H9 (cell line): ENCODE measurements at regions not wholly inside any gene's neighbourhood (a gene's known extent, or its start where the extent isn't known, plus 50 kb on each side); places are given as distances from the start of the nearest gene placed in this dataset.

ENCODE experiments used
- DNase-seq: peaks from one replicate; pipeline ENCODE4 v3.0.0-alpha.2; 2017
- H2AFZ ChIP-seq: one replicate; pipeline ENCODE4 v1.6.1; 2013; ENCODE audit warnings: mild to moderate bottlenecking, low read length, control low read depth, moderate library complexity
- H2AK5ac ChIP-seq: 2 replicates; pipeline ENCODE4 v1.6.1; 2013; ENCODE audit warnings: low read length, control low read depth, mixed read lengths; ENCODE audit not compliant: insufficient read length
- H2BK120ac ChIP-seq: one replicate; pipeline ENCODE4 v1.6.1; 2013; ENCODE audit warnings: low read depth, mild to moderate bottlenecking, low read length, control low read depth, inconsistent platforms; ENCODE audit not compliant: poor library complexity, severe bottlenecking
- H2BK12ac ChIP-seq: 2 replicates; pipeline ENCODE4 v1.6.1; 2013; ENCODE audit warnings: low read length, control low read depth, mixed read lengths, low read depth; ENCODE audit not compliant: insufficient read length
- H2BK15ac ChIP-seq: 2 replicates; pipeline ENCODE4 v1.6.1; 2013; ENCODE audit warnings: low read depth, low read length, control low read depth
- H2BK20ac ChIP-seq: one replicate; pipeline ENCODE4 v1.6.1; 2013; ENCODE audit warnings: low read depth, mild to moderate bottlenecking, low read length, control low read depth, inconsistent platforms; ENCODE audit not compliant: poor library complexity, severe bottlenecking
- H2BK5ac ChIP-seq: 2 replicates; pipeline ENCODE4 v1.6.1; 2013; ENCODE audit warnings: low read length, control low read depth, mixed read lengths; ENCODE audit not compliant: insufficient read length
- H3K14ac ChIP-seq: 2 replicates; pipeline ENCODE4 v1.6.1; 2013; ENCODE audit warnings: low read length, control low read depth; ENCODE audit not compliant: insufficient read depth
- H3K18ac ChIP-seq: 2 replicates; pipeline ENCODE4 v1.6.1; 2013; ENCODE audit warnings: low read depth, mild to moderate bottlenecking, mixed read lengths, low read length, control low read depth; ENCODE audit not compliant: insufficient read length
- H3K23ac ChIP-seq: 2 replicates; pipeline ENCODE4 v1.6.1; 2013; ENCODE audit warnings: low read length, control low read depth, mixed read lengths, low read depth; ENCODE audit not compliant: insufficient read length
- H3K23me2 ChIP-seq: 2 replicates; pipeline ENCODE4 v1.6.1; 2013; ENCODE audit warnings: low read depth, mild to moderate bottlenecking, mixed read lengths, low read length, control low read depth; ENCODE audit not compliant: insufficient read length, poor library complexity, severe bottlenecking
- H3K27ac ChIP-seq: 2 replicates; pipeline ENCODE4 v1.5.1; 2013; ENCODE audit warnings: low read length, control low read depth, mixed read lengths, low read depth; ENCODE audit not compliant: insufficient read length
- H3K27me3 ChIP-seq: 2 replicates; pipeline ENCODE4 v1.6.1; 2013; ENCODE audit warnings: low read length, control low read depth, inconsistent platforms; ENCODE audit not compliant: insufficient read depth
- H3K4ac ChIP-seq: 2 replicates; pipeline ENCODE4 v1.6.1; 2013; ENCODE audit warnings: low read depth, mild to moderate bottlenecking, control low read depth, inconsistent platforms, low read length, moderate library complexity
- H3K4me1 ChIP-seq: 2 replicates; pipeline ENCODE4 v1.6.1; 2013; ENCODE audit warnings: low read length, control low read depth, inconsistent platforms; ENCODE audit not compliant: insufficient read depth
- H3K4me2 ChIP-seq: 2 replicates; pipeline ENCODE4 v1.6.1; 2013; ENCODE audit warnings: low read length, control low read depth, mixed read lengths; ENCODE audit not compliant: insufficient read length, insufficient read depth
- H3K56ac ChIP-seq: 2 replicates; pipeline ENCODE4 v1.6.1; 2013; ENCODE audit warnings: low read depth, mild to moderate bottlenecking, mixed read lengths, low read length, control low read depth; ENCODE audit not compliant: insufficient read length
- H3K79me1 ChIP-seq: 2 replicates; pipeline ENCODE4 v1.6.1; 2013; ENCODE audit warnings: low read depth, mild to moderate bottlenecking, moderate library complexity, low read length, control low read depth, inconsistent platforms; ENCODE audit not compliant: insufficient read depth, poor library complexity, severe bottlenecking
- H3K79me2 ChIP-seq: 2 replicates; pipeline ENCODE4 v1.6.1; 2013; ENCODE audit warnings: low read length, control low read depth, inconsistent platforms; ENCODE audit not compliant: insufficient read depth
- H3K9ac ChIP-seq: 2 replicates; pipeline ENCODE4 v1.6.1; 2013; ENCODE audit warnings: low read length, control low read depth, mixed read lengths; ENCODE audit not compliant: insufficient read length; ENCODE audit errors: extremely low read depth
- H3K9me3 ChIP-seq: one replicate; pipeline ENCODE4 v1.6.1; 2013; ENCODE audit warnings: low read depth, low read length, inconsistent platforms; ENCODE audit not compliant: control insufficient read depth
- H3T11ph ChIP-seq: one replicate; pipeline ENCODE4 v1.6.1; 2013; ENCODE audit warnings: mild to moderate bottlenecking, low read length, control low read depth, inconsistent platforms
- H4K20me1 ChIP-seq: one replicate; pipeline ENCODE4 v1.6.1; 2013; ENCODE audit not compliant: control insufficient read depth, insufficient read length, insufficient read depth
- H4K5ac ChIP-seq: 2 replicates; pipeline ENCODE4 v1.6.1; 2013; ENCODE audit warnings: low read depth, mild to moderate bottlenecking, mixed read lengths, low read length, control low read depth; ENCODE audit not compliant: insufficient read length
- H4K8ac ChIP-seq: replicated peaks from 2 replicates; pipeline ENCODE4 v1.6.1; 2013; ENCODE audit warnings: low read length, control low read depth, mixed read lengths, low read depth; ENCODE audit not compliant: insufficient read length
- H4K91ac ChIP-seq: 2 replicates; pipeline ENCODE4 v1.6.1; 2013; ENCODE audit warnings: low read depth, mild to moderate bottlenecking, moderate library complexity, mixed read lengths, low read length, control low read depth; ENCODE audit not compliant: insufficient read length
- H3K27ac Mint-ChIP-seq, 3 experiments: 2 replicates in 2 of 3; 3 replicates in 1 of 3; pipeline ENCODE4 v1.8.0; 2020 to 2021; ENCODE audit warnings: mixed read lengths in 3 of 3, mild to moderate bottlenecking in 1 of 3, moderate library complexity in 1 of 3
- H3K27me3 Mint-ChIP-seq: 2 replicates; pipeline ENCODE4 v1.8.0; 2021; ENCODE audit warnings: low read depth, mild to moderate bottlenecking, moderate library complexity, mixed read lengths
- H3K36me3 Mint-ChIP-seq, 3 experiments: 2 replicates in 2 of 3; 3 replicates in 1 of 3; pipeline ENCODE4 v1.8.0; 2020 to 2021; ENCODE audit warnings: low read depth in 3 of 3, mixed read lengths in 3 of 3; ENCODE audit not compliant: insufficient read depth in 1 of 3
- H3K4me1 Mint-ChIP-seq, 2 experiments: 2 replicates each; pipeline ENCODE4 v1.8.0; 2020; ENCODE audit warnings: mixed read lengths in 2 of 2
- H3K4me3 Mint-ChIP-seq, 2 experiments: 2 replicates in 1 of 2; 3 replicates in 1 of 2; pipeline ENCODE4 v1.8.0; 2020 to 2021; ENCODE audit warnings: mild to moderate bottlenecking in 2 of 2, mixed read lengths in 2 of 2, moderate library complexity in 1 of 2
- H3K9me3 Mint-ChIP-seq, 2 experiments: 2 replicates in 1 of 2; 3 replicates in 1 of 2; pipeline ENCODE4 v1.8.0; 2020; ENCODE audit warnings: mild to moderate bottlenecking in 2 of 2, mixed read lengths in 2 of 2, moderate library complexity in 1 of 2
- WGBS: extraction: QIAGEN DNeasy Blood & Tissue Kit; methylation state at CpG from one replicate; pipeline ENCODE4 v1.1.7; 2013; ENCODE audit warnings: missing lambda C conversion rate, low lambda C conversion rate, mixed read lengths; ENCODE audit not compliant: insufficient read length; ENCODE audit errors: extremely low coverage; 5-methylcytosine and 5-hydroxymethylcytosine counted together
- TF ChIP-seq, protein P1 (sequence below): fragments of 200-600 bp; sonication (generic); conservative IDR thresholded peaks from 3 replicates; pipeline ENCODE4 v1.8.0; 2021; ENCODE audit warnings: antibody characterized with exemption, mild to moderate bottlenecking

DNA sequence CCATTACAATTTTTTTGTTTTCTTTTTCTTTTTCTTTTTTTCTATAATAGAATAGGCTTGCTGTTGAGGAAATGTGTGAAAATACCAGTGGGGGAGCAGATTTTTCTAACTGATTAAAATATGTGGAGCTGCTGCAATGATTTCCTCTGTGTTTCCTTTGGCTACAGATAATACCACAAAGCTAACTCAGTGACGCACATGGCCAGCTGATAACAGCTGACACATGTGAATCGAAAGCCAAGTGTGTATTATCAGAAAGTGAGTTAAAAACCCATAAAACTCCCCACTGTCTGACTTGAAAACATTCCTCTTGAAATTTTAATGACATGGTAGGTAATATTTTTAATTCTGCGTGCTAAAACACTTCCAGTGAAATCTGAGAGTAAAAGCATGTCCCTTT is 70.8 kb upstream of the AHI1 start:
- H3K56ac ChIP-seq, result no peak overlapping the region
- no peak overlapping the region for H3K27ac Mint-ChIP-seq
- no peak overlapping the region for H2AFZ ChIP-seq
- no peaks in the 10 kb centered on the region for H3K9me3 Mint-ChIP-seq
- no peaks in the 10 kb centered on the region for H4K20me1 ChIP-seq
- peaks cover 0 to 4% of the 10 kb centered on the region in 2 experiments; a peak in 1 of 4 replicates for H3K4me1 Mint-ChIP-seq
- H3K9ac ChIP-seq, result no peak overlapping the region
- DNase-seq, result no peak
- no peak overlapping the region for H3K4me2 ChIP-seq
- no peak overlapping the region for H3K27ac ChIP-seq
- no CpG with 5 or more reads among the region's 3 CpGs for WGBS
- TF ChIP-seq, protein P1, sequence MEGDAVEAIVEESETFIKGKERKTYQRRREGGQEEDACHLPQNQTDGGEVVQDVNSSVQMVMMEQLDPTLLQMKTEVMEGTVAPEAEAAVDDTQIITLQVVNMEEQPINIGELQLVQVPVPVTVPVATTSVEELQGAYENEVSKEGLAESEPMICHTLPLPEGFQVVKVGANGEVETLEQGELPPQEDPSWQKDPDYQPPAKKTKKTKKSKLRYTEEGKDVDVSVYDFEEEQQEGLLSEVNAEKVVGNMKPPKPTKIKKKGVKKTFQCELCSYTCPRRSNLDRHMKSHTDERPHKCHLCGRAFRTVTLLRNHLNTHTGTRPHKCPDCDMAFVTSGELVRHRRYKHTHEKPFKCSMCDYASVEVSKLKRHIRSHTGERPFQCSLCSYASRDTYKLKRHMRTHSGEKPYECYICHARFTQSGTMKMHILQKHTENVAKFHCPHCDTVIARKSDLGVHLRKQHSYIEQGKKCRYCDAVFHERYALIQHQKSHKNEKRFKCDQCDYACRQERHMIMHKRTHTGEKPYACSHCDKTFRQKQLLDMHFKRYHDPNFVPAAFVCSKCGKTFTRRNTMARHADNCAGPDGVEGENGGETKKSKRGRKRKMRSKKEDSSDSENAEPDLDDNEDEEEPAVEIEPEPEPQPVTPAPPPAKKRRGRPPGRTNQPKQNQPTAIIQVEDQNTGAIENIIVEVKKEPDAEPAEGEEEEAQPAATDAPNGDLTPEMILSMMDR, result no peak
- H3K4me1 ChIP-seq, result no peaks in the 10 kb centered on the region
- no peak overlapping the region for H3K18ac ChIP-seq
- H2AK5ac ChIP-seq, result no peak overlapping the region
- no peaks in the 10 kb centered on the region for H3K79me1 ChIP-seq
- H3K4me3 Mint-ChIP-seq, result no peak overlapping the region
- no peaks in the 10 kb centered on the region for H3K79me2 ChIP-seq
- no peak overlapping the region for H2BK120ac ChIP-seq
- no peak overlapping the region for H3T11ph ChIP-seq
- H2BK5ac ChIP-seq, result no peak overlapping the region
- no peaks in the 10 kb centered on the region for H3K9me3 ChIP-seq
- no peak overlapping the region for H3K23ac ChIP-seq
- H2BK15ac ChIP-seq, result no peak overlapping the region
- no peak overlapping the region for H3K14ac ChIP-seq
- no peaks in the 10 kb centered on the region; the same call in 1 of the 2 replicates for H3K27me3 Mint-ChIP-seq
- H3K27me3 ChIP-seq, result no peaks in the 10 kb centered on the region
- no peak overlapping the region for H4K5ac ChIP-seq
- no peak overlapping the region for H2BK20ac ChIP-seq
- no peak overlapping the region for H3K4ac ChIP-seq
- no peak overlapping the region for H4K91ac ChIP-seq
- no peaks in the 10 kb centered on the region for H3K23me2 ChIP-seq
- H2BK12ac ChIP-seq, result no peak overlapping the region
- peaks cover 0 to 2% (median 0%) of the 10 kb centered on the region in 3 experiments; a peak in 1 of 7 replicates for H3K36me3 Mint-ChIP-seq
- H4K8ac ChIP-seq, result no peak overlapping the region
